ENCODE measurements at regions not wholly inside any gene's neighbourhood (a gene's known extent, or its start where the extent isn't known, plus 50 kb on each side); places are given as distances from the start of the nearest gene placed in this dataset.

- TF ChIP-seq CTCF (IDR thresholded peaks at IDR 0.05) (no peak), POLR2A (IDR thresholded peaks at IDR 0.05) (no peak)
Measured at GRCh38 chr2:128523457-128523856, 204.8 kb upstream of the HS6ST1 start.

Data from lower leg skin (tissue), 3 donors.